Esophagus squamous epithelium (tissue), 5 donors: ENCODE measurements at regions not wholly inside any gene's neighbourhood (a gene's known extent, or its start where the extent isn't known, plus 50 kb on each side); places are given as distances from the start of the nearest gene placed in this dataset.

Experiments
- DNase-seq: peaks from one replicate; lab custom pipeline; 2025; lab: John Stamatoyannopoulos, UW
- H3K27ac ChIP-seq, 4 donors: fragments of 200-600 bp; sonication (generic); one replicate each; pipeline ENCODE4 v1.5.1; 2016 to 2019; ENCODE audit warnings: mild to moderate bottlenecking in 1 of 4
- H3K27me3 ChIP-seq, 4 donors: fragments of 200-600 bp; sonication (generic); 1 replicate in 3 of 4; 2 replicates in 1 of 4; pipeline versions ENCODE4 v1.5.1 to v1.6.0; 2017 to 2021; ENCODE audit warnings: antibody characterized with exemption in 1 of 4
- H3K36me3 ChIP-seq, 3 donors: fragments of 200-600 bp; sonication (generic); one replicate each; pipeline ENCODE4 v1.5.1; 2016 to 2019
- H3K4me1 ChIP-seq, 3 donors: fragments of 200-600 bp; sonication (generic); one replicate each; pipeline ENCODE4 v1.5.1; 2017 to 2019
- H3K4me3 ChIP-seq, 4 donors: fragments of 200-600 bp; sonication (generic); 1 replicate in 3 of 4; 2 replicates in 1 of 4; pipeline ENCODE4 v1.5.1; 2016 to 2019; ENCODE audit warnings: mild to moderate bottlenecking in 2 of 4, moderate library complexity in 1 of 4
- H3K9me3 ChIP-seq, 3 donors: fragments of 200-600 bp; sonication (generic); one replicate each; pipeline ENCODE4 v1.5.1; 2016 to 2019
- CTCF ChIP-seq, 6 experiments: fragments of 450-650 bp in 4 of 6; fragments of 200-600 bp in 2 of 6; sonication (generic) in 2 of 6; IDR thresholded peaks; one replicate each; pipeline ENCODE4 v1.5.1; 2016 to 2019; ENCODE audit warnings: antibody characterized with exemption in 6 of 6, mild to moderate bottlenecking in 4 of 6, moderate library complexity in 4 of 6
- POLR2A ChIP-seq, 4 donors: fragments of 450-650 bp; IDR thresholded peaks; one replicate each; pipeline ENCODE4 v1.6.1; 2017; ENCODE audit warnings: antibody characterized with exemption in 4 of 4, mild to moderate bottlenecking in 4 of 4, moderate library complexity in 3 of 4
- WGBS, 2 donors: methylation state at CpG; one replicate each; pipeline ENCODE4 v1.1.5; 2018; 5-methylcytosine and 5-hydroxymethylcytosine counted together
- intact Hi-C: fragments of 100-400 bp; cut with DNase I; formaldehyde crosslinking; loops from one replicate; pipeline ENCODE4 v1.15.0; 2022
- donor health status: DM: yes; HTN: yes; CAD: no.

DNA sequence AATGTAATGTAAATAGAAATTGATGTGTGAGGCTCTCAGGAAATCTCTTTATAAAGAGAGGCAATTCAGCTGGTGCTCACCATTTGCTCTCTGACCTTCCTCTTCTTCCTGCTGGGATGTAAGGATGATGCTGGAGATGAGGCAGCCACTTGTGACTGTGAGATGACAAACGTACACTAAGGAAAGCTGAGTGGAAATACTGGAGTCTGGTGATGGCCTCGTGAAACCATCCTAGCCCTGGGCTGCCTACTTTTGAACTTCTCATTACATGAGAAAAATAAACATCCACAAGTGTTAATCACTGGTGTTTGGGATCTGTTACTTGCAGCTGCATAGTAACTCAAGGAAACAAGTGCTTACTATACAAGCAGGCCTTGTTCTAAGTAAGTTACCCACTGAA is 114.9 kb upstream of the NHSL1 start:
- Histone ChIP-seq H3K36me3 (no peaks in the 10 kb centered on the region), H3K27ac (no peak overlapping the region), H3K4me3 (no peak overlapping the region), H3K4me1 (peaks cover 0 to 18% (median 0%) of the 10 kb centered on the region in 3 donors), H3K27me3 (no peaks in the 10 kb centered on the region), H3K9me3 (no peaks in the 10 kb centered on the region)
- TF ChIP-seq CTCF (IDR thresholded peaks at IDR 0.05) (no peak), POLR2A (IDR thresholded peaks at IDR 0.05) (no peak)
- DNase-seq = no peak
- intact Hi-C loops = no loop called here
- WGBS, 2 donors = 53 to 76% methylated on average over 2 of the region's 2 CpGs

- intact Hi-C loops = no loop called here
- Histone ChIP-seq H3K27ac (no peak overlapping the region), H3K9me3 (no peaks in the 10 kb centered on the region), H3K27me3 (no peaks in the 10 kb centered on the region), H3K4me1 (peaks cover 0 to 24% (median 0%) of the 10 kb centered on the region in 3 donors), H3K4me3 (no peak overlapping the region), H3K36me3 (no peaks in the 10 kb centered on the region)
- no peak for TF ChIP-seq CTCF (IDR thresholded peaks at IDR 0.05)
- no peak for TF ChIP-seq POLR2A (IDR thresholded peaks at IDR 0.05)
- 72 to 76% methylated on average over 3 of the region's 3 CpGs for WGBS, 2 donors
- DNase-seq = no peak
Measured at GRCh38 chr6:138618168-138618567, 118.9 kb upstream of the NHSL1 start.

DNA sequence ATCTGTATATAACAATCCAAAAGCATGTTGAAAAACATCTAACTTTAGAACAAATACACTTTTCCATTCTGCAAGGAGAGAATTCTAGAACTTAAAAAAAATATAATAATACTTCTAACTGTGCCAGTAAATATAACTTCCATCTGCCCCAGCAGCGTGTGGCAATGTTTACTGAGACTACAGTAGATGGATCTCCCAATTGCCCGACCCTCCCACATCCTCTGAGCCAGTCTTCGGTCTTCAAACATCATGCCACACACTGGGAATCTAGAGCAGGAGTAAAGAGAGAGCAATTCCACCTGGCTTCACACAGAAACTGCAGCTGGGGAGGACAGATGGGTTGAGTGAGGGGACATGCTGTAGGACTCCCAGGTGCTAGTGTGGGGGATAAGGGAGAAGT is 121.3 kb upstream of the NHSL1 start:
- no peak overlapping the region for H3K27ac ChIP-seq
- DNase-seq = no peak
- peaks cover 0 to 24% (median 0%) of the 10 kb centered on the region in 3 donors for H3K4me1 ChIP-seq
- H3K36me3 ChIP-seq = no peaks in the 10 kb centered on the region
- no peak for TF ChIP-seq POLR2A (IDR thresholded peaks at IDR 0.05)
- TF ChIP-seq CTCF (IDR thresholded peaks at IDR 0.05) = no peak
- intact Hi-C loops = no loop called here
- H3K9me3 ChIP-seq = no peaks in the 10 kb centered on the region
- WGBS, 2 donors = 66 to 83% methylated on average over 3 of the region's 3 CpGs
- no peak overlapping the region for H3K4me3 ChIP-seq
- H3K27me3 ChIP-seq = no peaks in the 10 kb centered on the region

- Histone ChIP-seq H3K9me3 (no peaks in the 10 kb centered on the region), H3K4me3 (no peak overlapping the region), H3K27me3 (no peaks in the 10 kb centered on the region), H3K4me1 (peaks cover 0 to 9% (median 0%) of the 10 kb centered on the region in 3 donors), H3K36me3 (no peaks in the 10 kb centered on the region), H3K27ac (no peak overlapping the region)
- intact Hi-C loops = no loop called here
- TF ChIP-seq CTCF (IDR thresholded peaks at IDR 0.05) (no peak), POLR2A (IDR thresholded peaks at IDR 0.05) (no peak)
- no peak for DNase-seq
- 74 to 78% methylated on average over 5 of the region's 5 CpGs for WGBS, 2 donors
Measured at GRCh38 chr6:138622967-138623366, 123.7 kb upstream of the NHSL1 start.

- 66 to 95% methylated on average over 2 to 3 of the region's 3 CpGs for WGBS, 2 donors
- intact Hi-C loops = no loop called here
- Histone ChIP-seq H3K9me3 (no peaks in the 10 kb centered on the region), H3K4me3 (no peak overlapping the region), H3K4me1 (peaks cover 0 to 9% (median 0%) of the 10 kb centered on the region in 3 donors), H3K27ac (no peak overlapping the region), H3K27me3 (no peaks in the 10 kb centered on the region), H3K36me3 (no peaks in the 10 kb centered on the region)
- DNase-seq = no peak
- no peak for TF ChIP-seq POLR2A (IDR thresholded peaks at IDR 0.05)
- no peak for TF ChIP-seq CTCF (IDR thresholded peaks at IDR 0.05)
Measured at GRCh38 chr6:138631566-138631965, 132.3 kb upstream of the NHSL1 start.
